ENCODE measurements at regions not wholly inside any gene's neighbourhood (a gene's known extent, or its start where the extent isn't known, plus 50 kb on each side); places are given as distances from the start of the nearest gene placed in this dataset.

GRCh38 chr9:76561050-76561713, 102.2 kb downstream of the GCNT1 start:
- H3K9me3 ChIP-seq (ENCODE audit: control insufficient read depth, insufficient read depth, low read depth, low read length), result no peaks in the 10 kb centered on the region
- TF ChIP-seq KLF7 (tag by site-specific recombination; IDR thresholded peaks at IDR 0.05; ENCODE audit: borderline replicate concordance) (no peak), ZNF549 (tag by site-specific recombination; IDR thresholded peaks at IDR 0.05) (no peak), ZNF394 (tag by site-specific recombination; IDR thresholded peaks at IDR 0.05; ENCODE audit: borderline replicate concordance) (no peak), ZNF785 (tag by site-specific recombination; IDR thresholded peaks at IDR 0.05) (no peak), ZNF16 (tag by site-specific recombination; IDR thresholded peaks at IDR 0.05; ENCODE audit: low read depth) (no peak), ZBTB17 (tag by site-specific recombination; IDR thresholded peaks at IDR 0.05) (no peak), ZNF596 (tag by site-specific recombination; IDR thresholded peaks at IDR 0.05) (no peak), PRDM10 (tag by site-specific recombination; IDR thresholded peaks at IDR 0.05) (no peak), ZNF324 (tag by site-specific recombination; IDR thresholded peaks at IDR 0.05) (no peak), ZSCAN30 (tag by site-specific recombination; IDR thresholded peaks at IDR 0.05) (no peak), ZNF138 (tag by site-specific recombination; IDR thresholded peaks at IDR 0.05; ENCODE audit: borderline replicate concordance) (no peak), ZFP41 (tag by site-specific recombination; IDR thresholded peaks at IDR 0.05; ENCODE audit: borderline replicate concordance) (no peak), ZNF623 (tag by site-specific recombination; IDR thresholded peaks at IDR 0.05) (no peak), ZNF341 (tag by site-specific recombination; IDR thresholded peaks at IDR 0.05; ENCODE audit: low read depth) (no peak)
- TF ChIP-seq, protein P1, sequence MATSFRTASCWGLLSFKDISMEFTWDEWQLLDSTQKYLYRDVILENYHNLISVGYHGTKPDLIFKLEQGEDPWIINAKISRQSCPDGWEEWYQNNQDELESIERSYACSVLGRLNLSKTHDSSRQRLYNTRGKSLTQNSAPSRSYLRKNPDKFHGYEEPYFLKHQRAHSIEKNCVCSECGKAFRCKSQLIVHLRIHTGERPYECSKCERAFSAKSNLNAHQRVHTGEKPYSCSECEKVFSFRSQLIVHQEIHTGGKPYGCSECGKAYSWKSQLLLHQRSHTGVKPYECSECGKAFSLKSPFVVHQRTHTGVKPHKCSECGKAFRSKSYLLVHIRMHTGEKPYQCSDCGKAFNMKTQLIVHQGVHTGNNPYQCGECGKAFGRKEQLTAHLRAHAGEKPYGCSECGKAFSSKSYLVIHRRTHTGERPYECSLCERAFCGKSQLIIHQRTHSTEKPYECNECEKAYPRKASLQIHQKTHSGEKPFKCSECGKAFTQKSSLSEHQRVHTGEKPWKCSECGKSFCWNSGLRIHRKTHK (tag by site-specific recombination; IDR thresholded peaks at IDR 0.05), result no peak
- TF ChIP-seq, protein P2, sequence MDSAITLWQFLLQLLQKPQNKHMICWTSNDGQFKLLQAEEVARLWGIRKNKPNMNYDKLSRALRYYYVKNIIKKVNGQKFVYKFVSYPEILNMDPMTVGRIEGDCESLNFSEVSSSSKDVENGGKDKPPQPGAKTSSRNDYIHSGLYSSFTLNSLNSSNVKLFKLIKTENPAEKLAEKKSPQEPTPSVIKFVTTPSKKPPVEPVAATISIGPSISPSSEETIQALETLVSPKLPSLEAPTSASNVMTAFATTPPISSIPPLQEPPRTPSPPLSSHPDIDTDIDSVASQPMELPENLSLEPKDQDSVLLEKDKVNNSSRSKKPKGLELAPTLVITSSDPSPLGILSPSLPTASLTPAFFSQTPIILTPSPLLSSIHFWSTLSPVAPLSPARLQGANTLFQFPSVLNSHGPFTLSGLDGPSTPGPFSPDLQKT (IDR thresholded peaks at IDR 0.05; ENCODE audit: borderline replicate concordance, low read depth, low read length), result no peak
- H3K4me3 ChIP-seq (ENCODE audit: low read depth, low read length), result no peak overlapping the region
- POLR2A ChIA-PET, result no interaction called here
- H3K27ac ChIP-seq (ENCODE audit: extremely low read depth, low read depth, low read length), result no peak overlapping the region
- H3K4me1 ChIP-seq (ENCODE audit: control insufficient read depth, insufficient read depth, low read length), result no peaks in the 10 kb centered on the region
- no peaks in the 10 kb centered on the region for H3K36me3 ChIP-seq (ENCODE audit: control insufficient read depth in 2 of 2, insufficient read depth in 1 of 2, low read length in 2 of 2)
- CTCF ChIA-PET, result interaction anchor here (0.6 kb wide), 1 partner anchor 92 kb away, joined by 3 read pairs; no protein-coding TSS in a partner anchor
